ENCODE measurements at regions not wholly inside any gene's neighbourhood (a gene's known extent, or its start where the extent isn't known, plus 50 kb on each side); places are given as distances from the start of the nearest gene placed in this dataset.
"Not testable (repeated sequence)": the region's sequence is repeated elsewhere in the genome, so short reads cannot be mapped to it uniquely, and the experiment has no call there.

- no peak for DNase-seq
These were observed 234.4 kb upstream of the PRKD1 start for GRCh38 chr14:30162066-30162465.

- DNase-seq: no peak
These were observed 237.6 kb upstream of the PRKD1 start for GRCh38 chr14:30165255-30165654.

- no peak for DNase-seq
These were observed 250.1 kb upstream of the PRKD1 start for GRCh38 chr14:30177781-30178180.

GRCh38 chr14:30179381-30180130, 251.9 kb upstream of the PRKD1 start:
- DNase-seq: no peak

GRCh38 chr14:30180219-30180618, 252.6 kb upstream of the PRKD1 start:
- DNase-seq: no peak

- no peak for DNase-seq
These were observed 258.2 kb upstream of the PRKD1 start for GRCh38 chr14:30185832-30186231.

GRCh38 chr14:30191639-30192279, 264.1 kb upstream of the PRKD1 start:
- DNase-seq: no peak

- no peak for DNase-seq
These were observed 265.5 kb upstream of the PRKD1 start for GRCh38 chr14:30193101-30193500.

- no peak for DNase-seq
These were observed 266.3 kb upstream of the PRKD1 start for GRCh38 chr14:30193845-30194501.

- no peak for DNase-seq
These were observed 267.1 kb upstream of the PRKD1 start for GRCh38 chr14:30194741-30195148.

- DNase-seq: no peak
These were observed 268.3 kb upstream of the PRKD1 start for GRCh38 chr14:30195941-30196340.

GRCh38 chr14:30196861-30197260, 269.2 kb upstream of the PRKD1 start:
- DNase-seq: no peak

GRCh38 chr14:30198720-30199119, 271.1 kb upstream of the PRKD1 start:
- DNase-seq: not testable (repeated sequence)

GRCh38 chr14:30204431-30204980, 276.9 kb upstream of the PRKD1 start:
- no peak for DNase-seq

- DNase-seq: no peak
These were observed 281.5 kb upstream of the PRKD1 start for GRCh38 chr14:30209136-30209535.

- no peak for DNase-seq
These were observed 283.0 kb upstream of the PRKD1 start for GRCh38 chr14:30210630-30211029.

GRCh38 chr14:30211326-30211725, 283.7 kb upstream of the PRKD1 start:
- no peak for DNase-seq

- no peak for DNase-seq
These were observed 286.4 kb upstream of the PRKD1 start for GRCh38 chr14:30214014-30214413.

GRCh38 chr14:30214461-30215090, 286.9 kb upstream of the PRKD1 start:
- DNase-seq: no peak

- no peak for DNase-seq
These were observed 291.3 kb upstream of the PRKD1 start for GRCh38 chr14:30218907-30219306.

- DNase-seq: no peak
These were observed 293.9 kb upstream of the PRKD1 start for GRCh38 chr14:30221546-30221945.

- DNase-seq: no peak
These were observed 295.7 kb upstream of the PRKD1 start for GRCh38 chr14:30223385-30223785.

GRCh38 chr14:30223966-30224365, 296.3 kb upstream of the PRKD1 start:
- DNase-seq: no peak

Measured in activated CD4-positive, alpha-beta T cell treated with anti-CD3 and anti-CD28 coated beads, Interleukin-2, amount 50 U/mL, for 4 hours (primary cell).